ENCODE measurements at regions not wholly inside any gene's neighbourhood (a gene's known extent, or its start where the extent isn't known, plus 50 kb on each side); places are given as distances from the start of the nearest gene placed in this dataset.
"Not testable (repeated sequence)": the region's sequence is repeated elsewhere in the genome, so short reads cannot be mapped to it uniquely, and the experiment has no call there.

DNA sequence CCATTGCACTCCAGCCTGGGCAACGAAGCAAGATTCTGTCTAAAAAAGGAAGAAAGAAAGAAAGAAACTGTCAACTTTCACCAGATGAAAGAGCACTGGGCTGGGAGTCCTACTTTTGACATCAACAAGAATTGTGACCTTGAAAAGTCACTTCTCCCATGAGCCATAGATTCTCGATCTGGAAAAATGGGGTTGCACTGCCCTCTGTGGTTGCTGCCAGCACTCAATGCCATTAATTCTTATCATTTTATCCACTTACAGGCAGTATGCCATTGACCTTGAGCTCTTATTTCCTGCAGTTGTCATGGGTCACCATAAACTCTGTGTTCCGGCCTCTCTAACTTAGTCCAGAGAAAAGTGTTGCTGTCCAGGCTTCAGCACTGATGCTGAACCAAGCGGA is 137.2 kb downstream of the NOC3L start:
- no peak for DNase-seq (ENCODE audit: low read depth)

- DNase-seq (ENCODE audit: low read depth) = no peak
Measured at GRCh38 chr10:94230134-94230785, 132.5 kb downstream of the NOC3L start.

- DNase-seq (ENCODE audit: low read depth) = no peak
Measured at GRCh38 chr10:94232711-94233383, 129.9 kb downstream of the NOC3L start.

- DNase-seq (ENCODE audit: low read depth) = no peak
Measured at GRCh38 chr10:94235461-94235860, 127.3 kb downstream of the NOC3L start.

GRCh38 chr10:94238006-94238617 is 124.6 kb downstream of the NOC3L start:
- no peak for DNase-seq (ENCODE audit: low read depth)

GRCh38 chr10:94239696-94240095 is 123.0 kb downstream of the NOC3L start:
- no peak for DNase-seq (ENCODE audit: low read depth)

GRCh38 chr10:94240491-94240890 is 122.2 kb downstream of the NOC3L start:
- no peak for DNase-seq (ENCODE audit: low read depth)

GRCh38 chr10:94240901-94241300 is 121.8 kb downstream of the NOC3L start:
- no peak for DNase-seq (ENCODE audit: low read depth)

GRCh38 chr10:94251098-94251497 is 111.6 kb downstream of the NOC3L start:
- DNase-seq (ENCODE audit: low read depth) = no peak

DNA sequence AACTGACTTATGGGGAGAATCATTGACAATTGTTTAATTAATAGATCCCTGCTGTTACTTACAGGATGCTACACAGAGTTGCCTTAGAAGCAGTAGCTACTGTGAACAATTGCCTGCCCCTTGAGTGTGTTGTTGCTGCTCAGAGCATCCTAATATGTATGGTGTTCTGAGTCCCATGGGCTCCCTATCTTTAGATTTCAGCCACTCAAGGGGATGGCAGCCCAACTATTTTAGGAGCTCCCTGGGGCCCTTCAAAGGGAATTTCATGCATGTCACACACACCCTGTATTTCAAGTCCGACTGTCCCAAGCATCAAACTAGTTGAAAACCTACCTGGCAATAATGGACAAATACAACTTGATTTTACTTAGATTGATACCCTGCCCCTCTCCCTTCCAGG is 111.2 kb downstream of the NOC3L start:
- DNase-seq (ENCODE audit: low read depth) = no peak

DNA sequence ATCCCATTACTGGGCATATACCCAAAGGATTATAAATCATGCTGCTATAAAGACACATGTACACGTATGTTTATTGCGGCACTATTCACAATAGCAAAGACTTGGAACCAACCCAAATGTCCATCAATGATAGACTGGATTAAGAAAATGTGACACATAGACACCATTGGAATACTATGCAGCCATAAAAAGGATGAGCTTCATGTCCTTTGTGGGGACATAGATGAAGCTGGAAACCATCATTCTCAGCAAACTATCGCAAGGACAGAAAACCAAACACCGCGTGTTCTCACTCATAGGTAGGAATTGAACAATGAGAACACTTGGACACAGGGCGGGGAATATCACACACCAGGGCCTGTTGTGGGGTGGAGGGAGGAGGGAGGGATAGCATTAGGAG is 105.3 kb downstream of the NOC3L start:
- DNase-seq (ENCODE audit: low read depth) = not testable (repeated sequence)

DNA sequence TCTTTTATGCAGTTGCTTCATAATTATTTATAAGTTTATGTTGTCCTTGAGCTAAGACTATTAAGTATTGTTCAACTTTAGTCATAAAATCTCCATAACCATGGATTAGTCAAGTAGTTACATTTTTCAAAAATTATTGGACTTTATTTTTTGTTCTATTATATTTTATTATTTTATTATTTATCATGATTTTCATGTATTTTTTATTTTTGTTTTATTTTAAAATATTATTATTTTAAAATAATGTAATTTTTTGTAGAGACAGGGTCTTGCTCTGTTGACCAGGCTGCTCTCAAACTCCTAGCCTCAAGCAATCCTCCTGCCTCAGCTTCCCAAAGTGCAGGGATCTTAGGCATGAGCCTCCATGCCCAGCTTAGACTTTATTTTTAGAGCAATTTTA is 102.3 kb downstream of the NOC3L start:
- no peak for DNase-seq (ENCODE audit: low read depth)

GRCh38 chr10:94264085-94264484 is 98.7 kb downstream of the NOC3L start:
- no peak for DNase-seq (ENCODE audit: low read depth)

DNA sequence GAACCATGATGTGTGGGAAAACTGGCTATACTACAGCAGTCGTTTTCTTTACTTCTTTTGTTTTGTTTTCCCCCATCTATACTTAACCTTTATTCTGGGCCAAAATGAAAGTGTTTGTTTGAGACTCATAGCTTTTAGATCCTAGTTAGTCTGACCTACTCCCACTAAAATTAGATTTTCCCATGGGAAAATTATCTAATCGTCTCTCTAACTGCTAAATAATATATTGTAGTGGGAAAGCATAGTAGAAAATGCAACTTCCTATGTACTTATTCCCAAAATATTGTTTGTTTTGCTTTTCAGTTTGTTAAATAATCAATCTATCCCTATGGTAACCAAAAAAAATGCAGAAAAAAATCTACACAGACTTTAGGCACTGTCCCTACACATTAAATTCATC is 96.6 kb downstream of the NOC3L start:
- no peak for DNase-seq (ENCODE audit: low read depth)

- DNase-seq (ENCODE audit: low read depth) = no peak
Measured at GRCh38 chr10:94268652-94269051, 94.1 kb downstream of the NOC3L start.

DNA sequence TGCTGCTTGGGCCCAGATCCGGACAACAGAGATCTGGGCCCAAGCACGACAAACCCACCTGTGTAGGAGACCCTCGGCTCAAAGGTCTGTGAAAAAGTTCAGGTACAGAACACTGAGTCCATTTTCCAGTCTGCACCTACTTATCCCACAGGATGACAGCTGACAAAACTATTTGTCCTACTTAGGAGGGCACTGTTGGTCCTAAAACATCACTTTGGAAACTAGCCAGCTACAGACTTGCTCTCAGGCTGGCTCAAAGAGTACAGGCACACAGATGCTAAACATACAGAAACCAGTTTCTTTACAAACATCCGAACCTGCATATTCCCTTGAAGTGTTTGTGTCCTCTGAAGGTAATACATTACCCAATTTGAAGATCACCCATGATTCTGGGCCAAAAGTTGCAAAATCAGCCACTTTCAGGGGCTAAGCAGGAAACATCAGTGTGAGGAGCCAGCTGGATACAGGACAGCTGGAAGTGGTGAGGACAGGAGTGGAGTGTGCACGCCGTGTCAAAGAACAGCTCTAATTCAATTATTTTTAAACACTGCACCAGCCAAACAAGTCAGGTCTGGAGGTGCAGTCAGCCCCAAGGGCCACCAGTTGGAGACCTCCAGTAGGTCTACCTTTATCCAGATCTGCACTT is 88.5 kb downstream of the NOC3L start:
- no peak for DNase-seq (ENCODE audit: low read depth)

GRCh38 chr10:94276140-94276539 is 86.6 kb downstream of the NOC3L start:
- no peak for DNase-seq (ENCODE audit: low read depth)

- DNase-seq (ENCODE audit: low read depth) = no peak
Measured at GRCh38 chr10:94277450-94277849, 85.3 kb downstream of the NOC3L start.

DNA sequence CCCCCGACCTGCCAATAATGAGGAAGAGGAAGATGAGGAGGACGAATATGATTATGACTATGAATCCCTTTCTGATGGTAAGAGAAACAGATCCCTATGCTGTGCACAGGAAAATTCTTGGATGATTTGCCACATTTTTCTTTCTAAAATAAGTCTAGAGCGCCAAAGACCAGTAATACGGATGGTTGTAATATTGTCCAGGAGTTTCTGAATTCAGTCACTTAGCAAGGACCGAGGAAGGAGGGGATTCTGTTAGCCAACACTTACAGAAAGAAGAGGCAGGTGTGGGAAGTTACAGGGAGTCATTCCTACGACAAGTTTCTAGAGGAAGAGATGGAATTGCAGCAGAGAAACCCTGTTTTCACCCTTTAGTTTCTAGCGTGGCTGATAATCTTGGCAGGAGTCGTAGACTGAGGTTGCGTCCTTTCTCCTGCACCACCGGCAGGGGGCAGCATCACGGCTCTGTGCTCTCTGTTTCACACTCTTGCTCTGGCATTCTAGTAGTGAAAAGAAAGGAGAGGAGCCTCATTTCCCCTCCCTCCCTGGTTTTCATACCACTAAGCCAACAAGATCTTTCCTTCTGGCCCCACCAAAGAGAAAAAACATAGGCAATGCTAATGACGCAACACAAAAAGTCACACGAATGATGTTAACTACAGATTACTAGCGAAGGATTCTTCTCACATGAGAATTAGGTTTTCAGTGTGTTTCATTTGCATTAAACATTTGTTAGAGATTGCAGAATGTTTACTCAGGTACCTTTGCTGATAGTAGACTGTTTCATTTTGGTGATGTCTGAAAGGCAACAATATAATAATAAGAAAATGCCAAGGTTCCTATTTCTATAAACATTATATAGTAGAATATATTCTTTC is 82.7 kb downstream of the NOC3L start:
- peak; percentile 30 for DNase-seq (ENCODE audit: low read depth)

DNA sequence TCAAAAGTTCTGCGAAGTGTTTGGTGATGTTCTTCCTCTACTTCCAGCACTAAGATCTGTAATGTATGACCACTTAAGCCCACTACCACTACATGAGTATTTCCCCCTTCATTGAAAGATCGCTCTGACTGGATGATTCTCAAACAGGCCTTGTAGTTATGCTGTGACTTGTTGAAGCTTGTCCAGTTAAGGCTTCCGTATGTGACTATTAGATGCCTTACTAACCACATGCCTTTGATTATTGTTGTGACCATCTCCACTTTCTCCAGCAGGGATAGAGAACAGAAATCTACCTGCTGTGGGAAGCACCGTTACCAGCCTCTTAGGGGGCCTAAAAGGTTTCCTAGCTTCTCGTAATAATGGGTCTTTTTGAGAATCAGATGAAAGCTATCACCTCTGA is 81.1 kb downstream of the NOC3L start:
- no peak for DNase-seq (ENCODE audit: low read depth)

DNA sequence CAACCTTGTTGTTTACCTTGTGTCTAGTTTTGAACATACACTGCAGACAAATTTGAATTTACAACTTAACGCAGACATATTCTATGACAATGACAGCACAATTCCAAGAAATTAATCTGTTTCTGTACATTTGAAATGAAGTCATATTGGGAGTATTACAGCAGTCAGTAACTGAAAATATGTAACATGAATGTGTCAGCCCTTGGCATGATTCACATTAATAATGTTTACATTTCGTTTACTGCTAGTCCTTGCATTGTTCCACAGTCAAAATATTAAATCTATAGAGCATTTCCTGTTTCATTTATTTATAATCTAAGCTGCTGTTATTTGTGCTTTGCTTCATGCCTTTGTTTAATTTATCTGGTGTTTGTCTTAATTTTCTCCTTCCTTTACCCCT is 80.4 kb downstream of the NOC3L start:
- no peak for DNase-seq (ENCODE audit: low read depth)

Measured in stimulated activated CD8-positive, alpha-beta memory T cell treated with anti-CD3 and anti-CD28 coated beads, Interleukin-7, amount 100 ng/mL, for 24 hours (primary cell).